ENCODE measurements at regions not wholly inside any gene's neighbourhood (a gene's known extent, or its start where the extent isn't known, plus 50 kb on each side); places are given as distances from the start of the nearest gene placed in this dataset.

- no peak for TF ChIP-seq EP300 (IDR thresholded peaks at IDR 0.05; ENCODE audit: borderline replicate concordance in 1 of 2, control insufficient read depth in 1 of 2, low read depth in 2 of 2, low read length in 2 of 2)
- TF ChIP-seq CBX3 (IDR thresholded peaks at IDR 0.05; ENCODE audit: borderline replicate concordance, low read depth) = no peak
- no peak for TF ChIP-seq RELB (IDR thresholded peaks at IDR 0.05; ENCODE audit: low read depth)
- no peak for TF ChIP-seq EED (IDR thresholded peaks at IDR 0.05; ENCODE audit: low read depth)
- TF ChIP-seq CTCF (IDR thresholded peaks at IDR 0.05 in 2 of 3, conservative IDR thresholded peaks at IDR 0.05 in 1 of 3; ENCODE audit: control insufficient read depth in 2 of 3, extremely low read depth in 1 of 3, insufficient read depth in 1 of 3, low read depth in 3 of 3, low read length in 3 of 3) = no peak
- TF ChIP-seq TCF7 (IDR thresholded peaks at IDR 0.05; ENCODE audit: borderline replicate concordance) = no peak
- no peak for TF ChIP-seq ATF2 (IDR thresholded peaks at IDR 0.05; ENCODE audit: low read length)
Measured at GRCh38 chr10:131615150-131615549, 285.7 kb upstream of the PPP2R2D start.
